ENCODE measurements at regions not wholly inside any gene's neighbourhood (a gene's known extent, or its start where the extent isn't known, plus 50 kb on each side); places are given as distances from the start of the nearest gene placed in this dataset.

DNA sequence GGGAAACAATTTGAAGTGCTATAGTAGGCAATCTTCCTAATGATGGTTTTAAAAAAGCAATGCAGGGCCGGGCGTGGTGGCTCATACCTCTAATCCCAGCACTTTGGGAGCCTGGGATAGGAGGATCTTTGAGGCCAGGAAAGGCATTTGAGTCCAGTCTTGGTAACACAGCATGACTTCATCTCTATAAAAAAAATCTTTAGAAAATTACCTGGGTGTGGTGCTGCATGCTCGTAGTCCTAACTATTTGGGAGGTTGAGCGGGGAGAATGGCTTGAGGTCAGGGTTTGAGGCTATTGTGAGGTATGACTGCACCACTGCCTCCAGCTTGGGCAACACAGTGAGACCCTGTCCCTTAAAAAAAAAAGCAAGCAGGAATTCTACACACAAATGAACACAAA, 835.2 kb upstream of the AMELY start:
- Mint-ChIP-seq H3K4me1 (no peaks in the 10 kb centered on the region), H3K36me3 (no peaks in the 10 kb centered on the region), H3K27ac (no peak overlapping the region), H3K9me3 (no peaks in the 10 kb centered on the region), H3K27me3 (peaks cover 0 to 5% of the 10 kb centered on the region in 2 donors), H3K4me3 (no peak overlapping the region)
- Histone ChIP-seq H3K4me3 (ENCODE audit: control insufficient read depth in 1 of 2, extremely low read depth in 1 of 2, low read length in 1 of 2) (no peak overlapping the region), H3K4me1 (ENCODE audit: control insufficient read depth in 1 of 2, extremely low read depth in 1 of 2, insufficient read depth in 2 of 2, low read length in 2 of 2) (no peaks in the 10 kb centered on the region), H3K27ac (ENCODE audit: low read length) (no peak overlapping the region), H3K27me3 (replicated peaks in 1 of 2; ENCODE audit: control insufficient read depth in 2 of 2, extremely low read depth in 1 of 2, insufficient read depth in 2 of 2, low read length in 1 of 2) (no peaks in the 10 kb centered on the region), H3K36me3 (ENCODE audit: control insufficient read depth in 2 of 2, extremely low read depth in 1 of 2, insufficient read depth in 1 of 2, low read length in 1 of 2) (no peaks in the 10 kb centered on the region), H3K9me3 (no peaks in the 10 kb centered on the region)
- CTCF ChIA-PET, result no interaction called here
- WGBS (ENCODE audit: insufficient coverage), result no CpG with 5 or more reads among the region's 4 CpGs
- POLR2A ChIA-PET, result no interaction called here
- DNase-seq (no peak), ATAC-seq (replicated peaks in 1 of 4) (no peak)

DNA sequence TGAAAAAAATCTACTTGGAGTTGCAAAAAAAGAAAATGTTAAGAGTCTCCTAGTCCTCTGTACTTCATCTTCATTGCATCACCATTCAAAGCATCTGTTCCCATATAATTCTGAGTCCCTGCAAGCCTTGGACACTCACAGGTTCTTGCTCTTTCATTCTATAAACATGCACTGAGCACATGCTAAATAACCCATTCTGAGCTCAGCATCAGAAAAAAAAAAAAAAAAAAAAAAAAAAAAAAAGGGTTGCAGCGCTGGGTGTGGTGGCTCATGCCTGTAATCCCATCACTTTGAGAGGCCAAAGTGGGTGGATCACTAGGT, 834.0 kb upstream of the AMELY start:
- Histone ChIP-seq H3K4me1 (ENCODE audit: control insufficient read depth in 1 of 2, extremely low read depth in 1 of 2, insufficient read depth in 2 of 2, low read length in 2 of 2) (no peaks in the 10 kb centered on the region), H3K4me3 (ENCODE audit: control insufficient read depth in 1 of 2, extremely low read depth in 1 of 2, low read length in 1 of 2) (no peak overlapping the region), H3K27me3 (replicated peaks in 1 of 2; ENCODE audit: control insufficient read depth in 2 of 2, extremely low read depth in 1 of 2, insufficient read depth in 2 of 2, low read length in 1 of 2) (no peaks in the 10 kb centered on the region), H3K9me3 (no peaks in the 10 kb centered on the region), H3K27ac (ENCODE audit: low read length) (no peak overlapping the region), H3K36me3 (ENCODE audit: control insufficient read depth in 2 of 2, extremely low read depth in 1 of 2, insufficient read depth in 1 of 2, low read length in 1 of 2) (no peaks in the 10 kb centered on the region)
- Mint-ChIP-seq H3K36me3 (no peaks in the 10 kb centered on the region), H3K4me1 (no peaks in the 10 kb centered on the region), H3K9me3 (no peaks in the 10 kb centered on the region), H3K4me3 (no peak overlapping the region), H3K27ac (no peak overlapping the region), H3K27me3 (peaks cover 0 to 5% of the 10 kb centered on the region in 2 donors)
- ATAC-seq (replicated peaks in 1 of 4) (no peak), DNase-seq (no peak)
- ChIA-PET CTCF (no interaction called here), POLR2A (no interaction called here)
- no CpG with 5 or more reads among the region's 1 CpG for WGBS (ENCODE audit: insufficient coverage)

DNA sequence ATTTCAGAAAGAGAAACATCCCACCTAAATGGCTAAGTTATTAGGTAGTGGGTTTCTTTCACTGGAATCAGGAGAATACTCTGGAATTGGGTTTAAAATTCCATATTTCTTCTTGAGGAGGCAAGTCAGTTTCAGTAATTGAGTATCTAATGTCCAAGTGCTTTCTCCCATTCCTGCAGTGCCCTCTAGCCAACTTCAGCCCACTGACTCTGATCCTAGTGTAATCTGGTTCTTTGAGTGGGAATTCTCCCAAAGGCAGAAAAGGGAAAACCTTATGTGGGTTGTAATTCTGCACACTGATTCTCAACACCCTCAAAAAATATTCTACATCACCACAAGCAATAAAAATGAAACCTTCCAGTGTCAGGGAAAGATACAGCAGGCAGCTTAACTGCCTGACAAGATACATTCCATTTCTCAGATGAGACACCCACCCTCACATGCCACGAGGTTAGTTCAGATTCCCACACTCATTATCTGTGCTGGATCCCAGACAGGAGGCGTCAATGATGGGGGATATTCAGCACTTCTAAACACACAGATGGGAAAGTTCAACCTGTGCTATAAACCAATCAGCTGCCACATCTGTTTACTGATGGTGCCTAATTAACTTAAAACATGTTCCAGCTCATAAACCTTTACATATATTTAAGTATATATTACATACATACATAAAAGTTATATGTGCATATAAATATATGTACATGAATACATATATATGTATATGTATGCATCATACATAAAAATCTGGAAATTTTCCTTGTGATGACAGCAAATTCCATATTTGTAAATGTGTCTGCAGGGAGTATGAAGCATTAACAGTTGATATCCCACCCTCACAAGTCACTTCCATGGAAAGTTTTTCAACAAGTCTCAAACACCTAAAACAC, 833.4 kb upstream of the AMELY start:
- Mint-ChIP-seq H3K9me3 (no peaks in the 10 kb centered on the region), H3K27ac (no peak overlapping the region), H3K36me3 (no peaks in the 10 kb centered on the region), H3K4me1 (no peaks in the 10 kb centered on the region), H3K4me3 (no peak overlapping the region), H3K27me3 (peaks cover 0 to 5% of the 10 kb centered on the region in 2 donors)
- Histone ChIP-seq H3K9me3 (no peaks in the 10 kb centered on the region), H3K27me3 (replicated peaks in 1 of 2; ENCODE audit: control insufficient read depth in 2 of 2, extremely low read depth in 1 of 2, insufficient read depth in 2 of 2, low read length in 1 of 2) (no peaks in the 10 kb centered on the region), H3K4me3 (ENCODE audit: control insufficient read depth in 1 of 2, extremely low read depth in 1 of 2, low read length in 1 of 2) (no peak overlapping the region), H3K4me1 (ENCODE audit: control insufficient read depth in 1 of 2, extremely low read depth in 1 of 2, insufficient read depth in 2 of 2, low read length in 2 of 2) (no peaks in the 10 kb centered on the region), H3K27ac (ENCODE audit: low read length) (no peak overlapping the region), H3K36me3 (ENCODE audit: control insufficient read depth in 2 of 2, extremely low read depth in 1 of 2, insufficient read depth in 1 of 2, low read length in 1 of 2) (no peaks in the 10 kb centered on the region)
- no peak for ATAC-seq (replicated peaks in 1 of 4)
- no peak for DNase-seq
- ChIA-PET POLR2A (no interaction called here), CTCF (no interaction called here)
- WGBS (ENCODE audit: insufficient coverage), result no CpG with 5 or more reads among the region's 2 CpGs

DNA sequence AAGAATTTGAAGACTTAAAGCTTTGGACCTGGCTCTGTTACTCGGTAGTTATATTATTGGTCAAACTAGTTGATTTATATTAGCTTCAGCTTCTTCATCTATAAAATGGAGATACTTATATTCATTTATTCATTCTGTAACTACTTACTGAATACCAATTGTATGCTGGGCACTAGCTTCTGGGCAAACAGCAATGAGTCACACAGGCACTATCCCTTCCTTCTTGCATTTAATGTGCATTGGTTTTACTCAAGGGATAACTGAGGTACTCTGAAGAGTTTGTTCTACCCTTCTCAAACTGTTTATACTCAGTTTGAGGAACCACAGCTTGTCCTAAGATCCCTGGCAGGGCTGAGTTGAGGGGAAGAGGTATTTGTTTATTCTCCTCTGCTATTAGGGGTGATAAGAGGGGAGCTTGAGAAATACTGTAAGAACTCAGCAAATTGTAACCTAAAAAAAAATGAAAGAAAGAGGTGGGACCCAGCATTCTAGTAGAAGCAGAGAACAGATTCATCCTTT, 825.4 kb upstream of the AMELY start:
- Mint-ChIP-seq H3K9me3 (no peaks in the 10 kb centered on the region), H3K36me3 (no peaks in the 10 kb centered on the region), H3K27ac (no peak overlapping the region), H3K4me1 (no peaks in the 10 kb centered on the region), H3K4me3 (no peak overlapping the region), H3K27me3 (peaks cover 0 to 1% of the 10 kb centered on the region in 2 donors)
- WGBS (ENCODE audit: insufficient coverage), result no CpG with 5 or more reads among the region's 1 CpG
- no peak overlapping the region for H3K4me3 ChIP-seq (ENCODE audit: control insufficient read depth in 1 of 2, extremely low read depth in 1 of 2, low read length in 1 of 2)
- no peaks in the 10 kb centered on the region for H3K27me3 ChIP-seq (replicated peaks in 1 of 2; ENCODE audit: control insufficient read depth in 2 of 2, extremely low read depth in 1 of 2, insufficient read depth in 2 of 2, low read length in 1 of 2)
- H3K9me3 ChIP-seq, result no peaks in the 10 kb centered on the region
- ChIA-PET CTCF (no interaction called here), POLR2A (no interaction called here)
- no peaks in the 10 kb centered on the region for H3K4me1 ChIP-seq (ENCODE audit: control insufficient read depth in 1 of 2, extremely low read depth in 1 of 2, insufficient read depth in 2 of 2, low read length in 2 of 2)
- ATAC-seq (replicated peaks in 1 of 4) (no peak), DNase-seq (no peak)
- no peak overlapping the region for H3K27ac ChIP-seq (ENCODE audit: low read length)
- H3K36me3 ChIP-seq (ENCODE audit: control insufficient read depth in 2 of 2, extremely low read depth in 1 of 2, insufficient read depth in 1 of 2, low read length in 1 of 2), result no peaks in the 10 kb centered on the region

DNA sequence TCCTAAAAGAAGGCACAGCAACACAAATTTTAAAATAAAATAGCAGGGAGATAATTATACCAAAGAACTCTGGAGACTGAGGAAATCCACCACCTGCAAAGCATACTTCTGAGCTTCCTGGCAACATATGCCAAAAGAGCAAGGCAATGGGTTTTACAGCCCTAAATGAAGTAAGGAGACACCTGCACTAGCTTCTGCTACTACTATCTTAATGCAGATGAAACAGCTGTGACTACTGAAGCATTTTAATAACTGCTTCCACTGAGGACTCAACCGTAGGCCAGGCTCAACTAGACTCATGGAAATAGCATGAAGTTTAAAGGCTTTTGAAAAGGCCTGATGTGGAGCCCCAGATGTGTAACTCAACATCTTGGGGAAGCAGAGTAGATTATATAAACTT, 820.1 kb upstream of the AMELY start:
- no peak overlapping the region for H3K4me3 ChIP-seq (ENCODE audit: control insufficient read depth in 1 of 2, extremely low read depth in 1 of 2, low read length in 1 of 2)
- Mint-ChIP-seq H3K4me1 (no peaks in the 10 kb centered on the region), H3K27me3 (no peaks in the 10 kb centered on the region), H3K27ac (no peak overlapping the region), H3K36me3 (no peaks in the 10 kb centered on the region), H3K4me3 (no peak overlapping the region), H3K9me3 (no peaks in the 10 kb centered on the region)
- no peaks in the 10 kb centered on the region for H3K36me3 ChIP-seq (ENCODE audit: control insufficient read depth in 2 of 2, extremely low read depth in 1 of 2, insufficient read depth in 1 of 2, low read length in 1 of 2)
- H3K27me3 ChIP-seq (replicated peaks in 1 of 2; ENCODE audit: control insufficient read depth in 2 of 2, extremely low read depth in 1 of 2, insufficient read depth in 2 of 2, low read length in 1 of 2), result no peaks in the 10 kb centered on the region
- ChIA-PET POLR2A (no interaction called here), CTCF (no interaction called here)
- ATAC-seq (replicated peaks in 1 of 4), result no peak
- DNase-seq, result no peak
- no peak overlapping the region for H3K27ac ChIP-seq (ENCODE audit: low read length)
- no peaks in the 10 kb centered on the region for H3K9me3 ChIP-seq
- no CpG with 5 or more reads among the region's 1 CpG for WGBS (ENCODE audit: insufficient coverage)
- no peaks in the 10 kb centered on the region for H3K4me1 ChIP-seq (ENCODE audit: control insufficient read depth in 1 of 2, extremely low read depth in 1 of 2, insufficient read depth in 2 of 2, low read length in 2 of 2)

DNA sequence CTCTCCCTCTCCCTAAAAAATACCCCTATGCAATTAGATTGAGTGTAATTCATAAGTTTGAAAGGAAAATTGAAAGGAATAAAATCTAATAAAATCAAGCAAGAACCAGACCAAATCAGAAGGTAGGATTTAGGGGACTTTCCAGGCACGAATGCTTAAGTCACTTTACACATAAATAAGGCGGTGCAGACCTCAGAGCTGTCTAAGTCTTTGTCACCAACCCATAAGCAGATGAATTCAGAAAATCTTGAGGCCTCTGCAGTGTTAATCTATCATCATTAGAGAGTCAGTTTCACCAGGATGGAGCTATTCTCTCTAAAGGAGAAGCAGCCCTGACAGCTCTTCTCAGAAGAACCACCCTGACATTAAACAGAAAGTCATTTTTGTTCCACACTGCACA, 819.1 kb upstream of the AMELY start:
- H3K9me3 Mint-ChIP-seq, result no peaks in the 10 kb centered on the region
- H3K27ac ChIP-seq (ENCODE audit: low read length), result no peak overlapping the region
- H3K27me3 ChIP-seq (replicated peaks in 1 of 2; ENCODE audit: control insufficient read depth in 2 of 2, extremely low read depth in 1 of 2, insufficient read depth in 2 of 2, low read length in 1 of 2), result no peaks in the 10 kb centered on the region
- H3K27ac Mint-ChIP-seq, result no peak overlapping the region
- POLR2A ChIA-PET, result no interaction called here
- no peaks in the 10 kb centered on the region for H3K4me1 ChIP-seq (ENCODE audit: control insufficient read depth in 1 of 2, extremely low read depth in 1 of 2, insufficient read depth in 2 of 2, low read length in 2 of 2)
- no peaks in the 10 kb centered on the region for H3K36me3 Mint-ChIP-seq
- ATAC-seq (replicated peaks in 1 of 4) (no peak), DNase-seq (no peak)
- H3K4me3 Mint-ChIP-seq, result no peak overlapping the region
- H3K36me3 ChIP-seq (ENCODE audit: control insufficient read depth in 2 of 2, extremely low read depth in 1 of 2, insufficient read depth in 1 of 2, low read length in 1 of 2), result no peaks in the 10 kb centered on the region
- no peak overlapping the region for H3K4me3 ChIP-seq (ENCODE audit: control insufficient read depth in 1 of 2, extremely low read depth in 1 of 2, low read length in 1 of 2)
- H3K9me3 ChIP-seq, result no peaks in the 10 kb centered on the region
- H3K4me1 Mint-ChIP-seq, result no peaks in the 10 kb centered on the region
- no peaks in the 10 kb centered on the region for H3K27me3 Mint-ChIP-seq
- no CpG with 5 or more reads among the region's 2 CpGs for WGBS (ENCODE audit: insufficient coverage)
- CTCF ChIA-PET, result no interaction called here

DNA sequence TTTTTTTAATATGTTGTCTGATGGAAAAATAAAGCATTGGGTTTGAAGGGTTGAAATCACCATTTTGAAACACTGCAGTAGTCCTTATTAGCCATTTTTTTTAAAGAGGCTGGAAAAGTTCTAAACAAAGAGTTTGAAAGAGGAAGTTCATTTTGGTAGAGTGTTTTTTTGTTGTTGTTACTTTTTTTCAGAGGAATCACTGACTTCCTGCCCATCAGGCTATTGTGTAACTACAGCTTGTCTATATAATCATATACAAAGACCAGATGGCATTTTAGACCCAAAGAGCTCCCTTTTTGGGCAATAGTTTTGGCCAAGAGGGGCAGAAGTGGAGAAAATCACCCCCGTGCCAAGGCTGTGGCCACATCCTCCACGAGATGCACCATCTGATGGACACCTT, 818.5 kb upstream of the AMELY start:
- ChIA-PET POLR2A (no interaction called here), CTCF (no interaction called here)
- no peaks in the 10 kb centered on the region for H3K9me3 Mint-ChIP-seq
- H3K27ac Mint-ChIP-seq, result no peak overlapping the region
- Histone ChIP-seq H3K36me3 (ENCODE audit: control insufficient read depth in 2 of 2, extremely low read depth in 1 of 2, insufficient read depth in 1 of 2, low read length in 1 of 2) (no peaks in the 10 kb centered on the region), H3K27me3 (replicated peaks in 1 of 2; ENCODE audit: control insufficient read depth in 2 of 2, extremely low read depth in 1 of 2, insufficient read depth in 2 of 2, low read length in 1 of 2) (no peaks in the 10 kb centered on the region), H3K9me3 (no peaks in the 10 kb centered on the region), H3K27ac (ENCODE audit: low read length) (no peak overlapping the region), H3K4me3 (ENCODE audit: control insufficient read depth in 1 of 2, extremely low read depth in 1 of 2, low read length in 1 of 2) (no peak overlapping the region), H3K4me1 (ENCODE audit: control insufficient read depth in 1 of 2, extremely low read depth in 1 of 2, insufficient read depth in 2 of 2, low read length in 2 of 2) (no peaks in the 10 kb centered on the region)
- WGBS (ENCODE audit: insufficient coverage), result no CpG with 5 or more reads among the region's 2 CpGs
- no peaks in the 10 kb centered on the region for H3K27me3 Mint-ChIP-seq
- H3K4me1 Mint-ChIP-seq, result no peaks in the 10 kb centered on the region
- no peak for ATAC-seq (replicated peaks in 1 of 4)
- no peak overlapping the region for H3K4me3 Mint-ChIP-seq
- H3K36me3 Mint-ChIP-seq, result no peaks in the 10 kb centered on the region
- no peak for DNase-seq

Data from T-cell (primary cell).